Endothelial cell of umbilical vein (primary cell): ENCODE measurements at regions not wholly inside any gene's neighbourhood (a gene's known extent, or its start where the extent isn't known, plus 50 kb on each side); places are given as distances from the start of the nearest gene placed in this dataset.

ENCODE experiments used
- BruUV-seq: library from RNA; stranded (reverse); fragments of 400-500 nt; replicated peaks from 2 replicates; lab custom pipeline; 2021; lab: Mats Ljungman, UMichigan
- CTCF ChIA-PET: fragments of 300-600, 350-600 bp; sonication (Branson Sonifier 250); formaldehyde crosslinking; loops from one replicate; lab custom pipeline; 2021; ENCODE audit warnings: antibody characterized with exemption, inconsistent platforms; lab: Charles Lee
- POLR2A ChIA-PET: fragments of 300-600, 350-600 bp; sonication (Branson Sonifier 250); formaldehyde crosslinking; loops from one replicate; lab custom pipeline; 2021; ENCODE audit warnings: antibody characterized with exemption, inconsistent platforms; lab: Charles Lee
- DNase-seq: peaks from one replicate; pipeline ENCODE4 v3.0.0-alpha.2; 2011; ENCODE audit warnings: low read depth, low spot score
- FAIRE-seq: peaks from 2 replicates; lab custom pipeline; 2011; peaks lifted over from hg19 to GRCh38; lab: Jason Lieb, UNC
- H2AFZ ChIP-seq: 2 replicates; pipeline ENCODE4 v1.6.0; 2012; ENCODE audit warnings: low read depth, low read length, control low read depth, inconsistent platforms
- H3K27ac ChIP-seq: 2 replicates; pipeline ENCODE4 v1.5.1; 2011; ENCODE audit warnings: low read depth, mild to moderate bottlenecking, control low read depth, low read length, moderate library complexity; ENCODE audit not compliant: insufficient read depth
- H3K27me3 ChIP-seq, 2 experiments: 2 replicates each; pipeline versions ENCODE4 v1.6.0 to v1.6.1; 2011; ENCODE audit warnings: low read length in 2 of 2, mixed read lengths in 1 of 2; ENCODE audit not compliant: control insufficient read depth in 2 of 2, insufficient read depth in 2 of 2
- H3K36me3 ChIP-seq, 2 experiments: 2 replicates in 1 of 2; 3 replicates in 1 of 2; pipeline ENCODE4 v1.5.1; 2011; ENCODE audit warnings: low read length in 2 of 2, mild to moderate bottlenecking in 1 of 2, moderate library complexity in 1 of 2; ENCODE audit not compliant: control insufficient read depth in 2 of 2, insufficient read depth in 2 of 2; ENCODE audit errors: extremely low read depth in 1 of 2
- H3K4me1 ChIP-seq: 3 replicates; pipeline ENCODE4 v1.5.1; 2011; ENCODE audit warnings: mild to moderate bottlenecking, low read length; ENCODE audit not compliant: control insufficient read depth, insufficient read depth; ENCODE audit errors: extremely low read depth
- H3K4me2 ChIP-seq: 2 replicates; pipeline ENCODE4 v1.6.1; 2011; ENCODE audit warnings: low read length, control low read depth, mixed read lengths; ENCODE audit not compliant: insufficient read depth
- H3K4me3 ChIP-seq, 3 experiments: fragments of 200-600 bp in 1 of 3; sonication (generic), shearing (Covaris generic) in 1 of 3; replicated peaks in 1 of 3; 2 replicates each; pipeline ENCODE4 v1.5.1; 2011 to 2016; ENCODE audit warnings: control low read depth in 3 of 3, low read length in 3 of 3, mild to moderate bottlenecking in 2 of 3, inconsistent platforms in 1 of 3, low read depth in 1 of 3, moderate library complexity in 1 of 3; ENCODE audit not compliant: insufficient read depth in 1 of 3
- H3K79me2 ChIP-seq: 2 replicates; pipeline ENCODE4 v1.6.0; 2012; ENCODE audit warnings: low read length, inconsistent platforms; ENCODE audit not compliant: control insufficient read depth, insufficient read depth
- H3K9ac ChIP-seq: replicated peaks from 2 replicates; pipeline ENCODE3; 2011; ENCODE audit warnings: low read length, control low read depth; ENCODE audit not compliant: insufficient read depth; ENCODE audit errors: extremely low read depth
- H3K9me1 ChIP-seq: replicated peaks from 3 replicates; pipeline ENCODE4 v1.6.0; 2011; ENCODE audit warnings: mild to moderate bottlenecking, low read length; ENCODE audit not compliant: control insufficient read depth, insufficient read depth; ENCODE audit errors: extremely low read depth
- H3K9me3 ChIP-seq: replicated peaks from 2 replicates; pipeline ENCODE4 v1.5.1; 2012; ENCODE audit warnings: low read length, inconsistent platforms; ENCODE audit not compliant: control insufficient read depth, insufficient read depth
- H4K20me1 ChIP-seq: replicated peaks from 2 replicates; pipeline ENCODE3; 2011; ENCODE audit warnings: mild to moderate bottlenecking, low read length; ENCODE audit not compliant: control insufficient read depth, insufficient read depth; ENCODE audit errors: extremely low read depth
- CTCF ChIP-seq, 2 donors: IDR thresholded peaks; 1 replicate in 1 of 2; 2 replicates in 1 of 2; pipeline ENCODE4 v1.5.1; 2011; ENCODE audit warnings: low read length in 2 of 2, mild to moderate bottlenecking in 2 of 2, moderate library complexity in 2 of 2, control low read depth in 1 of 2, inconsistent platforms in 1 of 2, low read depth in 1 of 2; ENCODE audit not compliant: insufficient read depth in 1 of 2; ENCODE audit errors: extremely low read depth in 1 of 2
- EZH2 ChIP-seq: IDR thresholded peaks from 2 replicates; pipeline ENCODE4 v1.6.1; 2012; ENCODE audit warnings: borderline replicate concordance, low read depth, mild to moderate bottlenecking, moderate library complexity, low read length, inconsistent platforms; ENCODE audit not compliant: severe bottlenecking
- FOS ChIP-seq: IDR thresholded peaks from 2 replicates; pipeline ENCODE4 v1.6.1; 2011; ENCODE audit warnings: mild to moderate bottlenecking, low read length, moderate library complexity, borderline replicate concordance; ENCODE audit not compliant: insufficient read depth
- GATA2 ChIP-seq: IDR thresholded peaks from 2 replicates; pipeline ENCODE4 v1.7.0; 2011; ENCODE audit warnings: low read depth, mild to moderate bottlenecking, moderate library complexity, mixed read lengths, low read length; ENCODE audit not compliant: insufficient read length, insufficient read depth
- JUN ChIP-seq: IDR thresholded peaks from 2 replicates; pipeline ENCODE4 v1.6.1; 2011; ENCODE audit warnings: borderline replicate concordance, low read depth; ENCODE audit not compliant: insufficient read length, insufficient read depth
- MAX ChIP-seq: IDR thresholded peaks from 2 replicates; pipeline ENCODE4 v1.6.1; 2011; ENCODE audit not compliant: insufficient read depth, insufficient read length
- MYC ChIP-seq: IDR thresholded peaks from one replicate; pipeline ENCODE4 v1.6.1; 2011; ENCODE audit warnings: mild to moderate bottlenecking, low read depth, low read length
- POLR2A ChIP-seq: IDR thresholded peaks from 2 replicates; pipeline ENCODE4 v1.6.1; 2012; ENCODE audit warnings: low read depth, mild to moderate bottlenecking, control low read depth, low read length
- POLR2AphosphoS5 ChIP-seq: IDR thresholded peaks from 2 replicates; pipeline ENCODE4 v1.6.1; 2012; ENCODE audit warnings: low read depth, mild to moderate bottlenecking, control low read depth, low read length, moderate library complexity; ENCODE audit not compliant: insufficient read depth
- dilution Hi-C: fragments of 300-500 bp; cut with MboI; formaldehyde crosslinking; loops from one replicate; pipeline ENCODE4 v1.15.0; 2019; ENCODE audit warnings: low sequenced_read_pairs; ENCODE audit not compliant: extremely low pct_ligation_motif_present
- intact Hi-C: fragments of 100-400 bp; cut with micrococcal nuclease; formaldehyde crosslinking; loops from one replicate; pipeline ENCODE4 v1.10.0; 2022

GRCh38 chr1:91621907-91622306 lies 121.3 kb downstream of the CDC7 start:
- no peaks in the 10 kb centered on the region for H4K20me1 ChIP-seq
- H3K4me1 ChIP-seq: no peaks in the 10 kb centered on the region
- POLR2A ChIA-PET: no interaction called here
- H2AFZ ChIP-seq: no peak overlapping the region
- DNase-seq: peak; percentile 59
- intact Hi-C loops: no loop called here
- no peaks in the 10 kb centered on the region for H3K9me1 ChIP-seq
- CTCF ChIA-PET: no interaction called here
- H3K27ac ChIP-seq: no peak overlapping the region
- no peak for FAIRE-seq
- H3K79me2 ChIP-seq: no peaks in the 10 kb centered on the region
- no peak overlapping the region for H3K9ac ChIP-seq
- H3K4me3 ChIP-seq: no peak overlapping the region
- dilution Hi-C loops: no loop called here
- no peaks in the 10 kb centered on the region for H3K36me3 ChIP-seq
- peaks cover 3 to 10% of the 10 kb centered on the region in 2 experiments for H3K27me3 ChIP-seq
- TF ChIP-seq FOS: no peak
- TF ChIP-seq JUN: no peak
- TF ChIP-seq EZH2: no peak
- TF ChIP-seq POLR2A: no peak
- TF ChIP-seq POLR2AphosphoS5: no peak
- TF ChIP-seq CTCF (IDR thresholded peaks at IDR 0.05; ENCODE audit: extremely low read depth in 1 of 2, insufficient read depth in 1 of 2, low read depth in 1 of 2, low read length in 2 of 2): no peak
- TF ChIP-seq MAX: no peak
- TF ChIP-seq MYC: no peak
- no peak for TF ChIP-seq GATA2
- no peaks in the 10 kb centered on the region for H3K9me3 ChIP-seq
- BruUV-seq: no TSS peak
- H3K4me2 ChIP-seq: no peak overlapping the region
